PC-3 (cell line): ENCODE measurements at regions not wholly inside any gene's neighbourhood (a gene's known extent, or its start where the extent isn't known, plus 50 kb on each side); places are given as distances from the start of the nearest gene placed in this dataset.
A peak's percentile ranks its signal among the peaks of the same experiment; 100 is the strongest.

Source experiments
- ATAC-seq: fragments of 200-7000 bp; cut with Tn5 transposase; 2 replicates; pipeline ENCODE4 v1.9.1; 2020; ENCODE audit warnings: mild to moderate bottlenecking, moderate library complexity
- BruUV-seq: library from RNA; stranded (reverse); fragments of 400-500 nt; replicated peaks from 2 replicates; lab custom pipeline; 2021; lab: Mats Ljungman, UMichigan
- CTCF ChIA-PET: fragments of 300-600 bp; sonication (Branson Sonifier 250); formaldehyde crosslinking; loops from one replicate; lab custom pipeline; 2022; ENCODE audit warnings: antibody characterized with exemption; lab: Charles Lee
- POLR2A ChIA-PET: fragments of 300-600 bp; sonication (Branson Sonifier 250); formaldehyde crosslinking; loops from one replicate; lab custom pipeline; 2022; ENCODE audit warnings: antibody characterized with exemption; ENCODE audit not compliant: unreplicated experiment; lab: Charles Lee
- DNase-seq: peaks from one replicate; pipeline ENCODE4 v3.0.0-alpha.2; 2015
- H2AFZ ChIP-seq: fragments of 300-600 bp; sonication (generic); 2 replicates; pipeline ENCODE4 v1.6.0; 2016; ENCODE audit warnings: antibody characterized with exemption, low read length
- H3F3A ChIP-seq: fragments of 300-600 bp; sonication (generic); one replicate; pipeline ENCODE4 v1.6.0; 2017; ENCODE audit warnings: antibody characterized with exemption, low read length, control low read depth, mild to moderate bottlenecking; ENCODE audit not compliant: unreplicated experiment
- H3K27ac ChIP-seq: fragments of 300-600 bp; sonication (generic); 2 replicates; pipeline ENCODE4 v1.5.1; 2016; ENCODE audit warnings: mild to moderate bottlenecking, low read length
- H3K27me3 ChIP-seq: fragments of 300-600 bp; sonication (generic); 2 replicates; pipeline ENCODE4 v1.6.1; 2016; ENCODE audit warnings: low read length, mixed read lengths
- H3K36me3 ChIP-seq: fragments of 300-600 bp; sonication (generic); 2 replicates; pipeline ENCODE4 v1.6.1; 2016; ENCODE audit warnings: low read depth, mixed run types, low read length, mixed read lengths
- H3K4me1 ChIP-seq: fragments of 300-600 bp; sonication (generic); 2 replicates; pipeline ENCODE4 v1.5.1; 2016; ENCODE audit warnings: low read length; ENCODE audit not compliant: insufficient read depth
- H3K4me2 ChIP-seq: fragments of 300-600 bp; sonication (generic); 2 replicates; pipeline ENCODE4 v1.6.0; 2016; ENCODE audit warnings: low read length
- H3K4me3 ChIP-seq: fragments of 300-600 bp; sonication (generic); 2 replicates; pipeline ENCODE4 v1.5.1; 2016; ENCODE audit warnings: mild to moderate bottlenecking, low read length, mixed read lengths
- H3K79me2 ChIP-seq: fragments of 300-600 bp; sonication (generic); 2 replicates; pipeline ENCODE4 v1.6.1; 2017; ENCODE audit warnings: low read length, mixed read lengths
- H3K9ac ChIP-seq: fragments of 300-600 bp; sonication (generic); 2 replicates; pipeline ENCODE4 v1.6.0; 2016; ENCODE audit warnings: mild to moderate bottlenecking, low read length
- H3K9me2 ChIP-seq: fragments of 300-600 bp; sonication (generic); replicated peaks from 2 replicates; pipeline ENCODE4 v1.6.1; 2016; ENCODE audit warnings: mixed run types, low read length, mixed read lengths
- H3K9me3 ChIP-seq: fragments of 300-600 bp; sonication (generic); 2 replicates; pipeline ENCODE4 v1.6.1; 2016; ENCODE audit warnings: low read length, mixed read lengths
- H4K20me1 ChIP-seq: fragments of 300-600 bp; sonication (generic); 2 replicates; pipeline ENCODE4 v1.6.1; 2016; ENCODE audit warnings: low read length, mixed read lengths
- CTCF ChIP-seq: fragments of 300-600 bp; sonication (generic); conservative IDR thresholded peaks from 2 replicates; pipeline ENCODE4 v1.5.1; 2017; ENCODE audit warnings: antibody characterized with exemption, low read depth, mild to moderate bottlenecking, low read length
- EZH2 ChIP-seq: fragments of 300-600 bp; sonication (generic); IDR thresholded peaks from one replicate; pipeline ENCODE4 v1.6.1; 2017; ENCODE audit warnings: antibody characterized with exemption, mild to moderate bottlenecking, low read length; ENCODE audit not compliant: unreplicated experiment
- EZH2phosphoT487 ChIP-seq: fragments of 300-600 bp; sonication (generic); IDR thresholded peaks from 2 replicates; pipeline ENCODE4 v1.6.1; 2018; ENCODE audit warnings: mild to moderate bottlenecking, antibody characterized with exemption, low read length, borderline replicate concordance
- intact Hi-C: fragments of 100-400 bp; cut with micrococcal nuclease; formaldehyde crosslinking; loops from 2 replicates; pipeline ENCODE4 v1.9.0; 2023

GRCh38 chr2:67782443-67782842 lies 280.4 kb downstream of the C1D start:
- ChIA-PET CTCF (no interaction called here), POLR2A (no interaction called here)
- DNase-seq: no peak
- H3K9me2 ChIP-seq: no peaks in the 10 kb centered on the region
- BruUV-seq: no TSS peak
- no peak overlapping the region for H3K4me2 ChIP-seq
- TF ChIP-seq CTCF: no peak
- no peak for TF ChIP-seq EZH2
- no peak for TF ChIP-seq EZH2phosphoT487
- no peaks in the 10 kb centered on the region for H3K36me3 ChIP-seq
- no peak; the same call in 1 of the 2 replicates for ATAC-seq
- no peak overlapping the region for H3K27ac ChIP-seq
- H3F3A ChIP-seq: no peaks in the 10 kb centered on the region
- no peaks in the 10 kb centered on the region for H3K79me2 ChIP-seq
- H2AFZ ChIP-seq: no peak overlapping the region
- H3K9ac ChIP-seq: no peak overlapping the region
- no peak overlapping the region for H3K4me3 ChIP-seq
- H3K27me3 ChIP-seq: peaks cover 11% of the 10 kb centered on the region; the same call in 1 of the 2 replicates
- no peaks in the 10 kb centered on the region for H3K9me3 ChIP-seq
- H3K4me1 ChIP-seq: no peaks in the 10 kb centered on the region
- intact Hi-C loops: no loop called here
- no peaks in the 10 kb centered on the region for H4K20me1 ChIP-seq

GRCh38 chr2:67783026-67783425 lies 279.8 kb downstream of the C1D start:
- no peaks in the 10 kb centered on the region for H3K9me2 ChIP-seq
- H3K27me3 ChIP-seq: 0 out of 2 replicates have a peak, but pooled peaks cover 11% of the 10 kb centered on the region
- H3K4me3 ChIP-seq: no peak overlapping the region
- DNase-seq: no peak
- CTCF ChIA-PET: no interaction called here
- H4K20me1 ChIP-seq: no peaks in the 10 kb centered on the region
- no peaks in the 10 kb centered on the region for H3K36me3 ChIP-seq
- no peak overlapping the region for H3K27ac ChIP-seq
- H2AFZ ChIP-seq: no peak overlapping the region
- H3K4me1 ChIP-seq: no peaks in the 10 kb centered on the region
- H3K79me2 ChIP-seq: no peaks in the 10 kb centered on the region
- H3K4me2 ChIP-seq: no peak overlapping the region
- no peak overlapping the region for H3K9ac ChIP-seq
- H3F3A ChIP-seq: no peaks in the 10 kb centered on the region
- BruUV-seq: no TSS peak
- TF ChIP-seq EZH2phosphoT487 (no peak), CTCF (no peak), EZH2 (no peak)
- intact Hi-C loops: no loop called here
- no peak for ATAC-seq
- H3K9me3 ChIP-seq: no peaks in the 10 kb centered on the region
- POLR2A ChIA-PET: no interaction called here

GRCh38 chr2:67790622-67791021 lies 272.2 kb downstream of the C1D start:
- no peak overlapping the region for H3K4me3 ChIP-seq
- no peaks in the 10 kb centered on the region for H3F3A ChIP-seq
- BruUV-seq: no TSS peak
- H3K79me2 ChIP-seq: no peaks in the 10 kb centered on the region
- peaks cover 12% of the 10 kb centered on the region for H3K4me1 ChIP-seq
- peak overlapping the region; percentile 40 for H3K4me2 ChIP-seq
- intact Hi-C loops: no loop called here
- no peaks in the 10 kb centered on the region for H3K27me3 ChIP-seq
- ChIA-PET CTCF (no interaction called here), POLR2A (no interaction called here)
- ATAC-seq (peak; percentile 81), DNase-seq (peak; percentile 75)
- H3K27ac ChIP-seq: peak overlapping the region; percentile 11; the same call in 1 of the 2 replicates
- H2AFZ ChIP-seq: no peak overlapping the region
- H3K9me2 ChIP-seq: no peaks in the 10 kb centered on the region
- TF ChIP-seq CTCF (no peak), EZH2phosphoT487 (no peak), EZH2 (no peak)
- no peaks in the 10 kb centered on the region for H3K9me3 ChIP-seq
- H3K9ac ChIP-seq: no peak overlapping the region
- no peaks in the 10 kb centered on the region for H3K36me3 ChIP-seq
- H4K20me1 ChIP-seq: no peaks in the 10 kb centered on the region
